K562 (cell line): ENCODE measurements at regions not wholly inside any gene's neighbourhood (a gene's known extent, or its start where the extent isn't known, plus 50 kb on each side); places are given as distances from the start of the nearest gene placed in this dataset.

Experiments
- AFF1 ChIP-seq, 2 experiments: fragments of 450-650 bp; IDR thresholded peaks; 2 replicates each; pipeline ENCODE4 v1.6.1; 2018; ENCODE audit warnings: mild to moderate bottlenecking in 2 of 2, low read depth in 1 of 2; ENCODE audit not compliant: partially characterized antibody in 2 of 2
- ARID3A ChIP-seq: IDR thresholded peaks from 2 replicates; pipeline ENCODE4 v1.6.1; 2012; ENCODE audit warnings: low read depth, low read length, improper control_type of control experiment, borderline replicate concordance
- CBFA2T2 ChIP-seq: fragments of 450-650 bp; conservative IDR thresholded peaks from 2 replicates; pipeline ENCODE4 v1.6.1; 2017; ENCODE audit warnings: mild to moderate bottlenecking
- DPF2 ChIP-seq: fragments of 450-650 bp; IDR thresholded peaks from 2 replicates; pipeline ENCODE4 v1.6.1; 2016
- EP400 ChIP-seq: fragments of 450-650 bp; IDR thresholded peaks from 2 replicates; pipeline ENCODE4 v1.6.1; 2017; ENCODE audit warnings: antibody characterized with exemption, mild to moderate bottlenecking, moderate library complexity
- ETS2 ChIP-seq: IDR thresholded peaks from 2 replicates; pipeline ENCODE4 v1.6.1; 2016; ENCODE audit warnings: borderline replicate concordance, missing genetic modification characterization, mild to moderate bottlenecking, moderate library complexity, missing compliant biosample characterization; ENCODE audit not compliant: poor library complexity, severe bottlenecking
- HBP1 ChIP-seq: fragments of 450-650 bp; formaldehyde crosslinking; IDR thresholded peaks from 2 replicates; pipeline ENCODE4 v1.4.0; 2022; ENCODE audit warnings: missing genetic modification characterization
- IFI16 ChIP-seq: fragments of 250-450 bp; sonication (Bioruptor Pico); IDR thresholded peaks from 2 replicates; pipeline ENCODE4 v2.1.2; 2022; ENCODE audit warnings: mild to moderate bottlenecking, inconsistent platforms
- LEF1 ChIP-seq: fragments of 450-650 bp; IDR thresholded peaks from 2 replicates; pipeline ENCODE4 v1.6.1; 2016; ENCODE audit warnings: mild to moderate bottlenecking
- MAFF ChIP-seq: IDR thresholded peaks from 2 replicates; pipeline ENCODE4 v1.6.1; 2012; ENCODE audit warnings: low read length, improper control_type of control experiment
- MAZ ChIP-seq, 2 experiments: fragments of 450-650 bp in 1 of 2; sonication (generic) in 1 of 2; formaldehyde crosslinking; IDR thresholded peaks in 1 of 2; conservative IDR thresholded peaks in 1 of 2; 2 replicates each; pipeline versions ENCODE4 v1.4.0 to v1.5.0; 2020; ENCODE audit warnings: mild to moderate bottlenecking in 1 of 2, missing genetic modification reagents in 1 of 2
- NKRF ChIP-seq: fragments of 450-650 bp; IDR thresholded peaks from 2 replicates; pipeline ENCODE4 v1.6.1; 2016; ENCODE audit warnings: borderline replicate concordance
- RBM17 ChIP-seq: fragments of 200-400 bp; formaldehyde crosslinking; IDR thresholded peaks from 2 replicates; pipeline ENCODE4 v1.6.1; 2017; ENCODE audit warnings: low read depth, mild to moderate bottlenecking, low read length, borderline replicate concordance
- SMAD4 ChIP-seq: fragments of 250-450 bp; sonication (Bioruptor Pico); conservative IDR thresholded peaks from 2 replicates; pipeline ENCODE4 v1.8.0; 2021; ENCODE audit warnings: inconsistent platforms, mild to moderate bottlenecking, moderate library complexity
- THRB ChIP-seq: fragments of 450-650 bp; formaldehyde crosslinking; conservative IDR thresholded peaks from 2 replicates; pipeline ENCODE4 v1.4.0; 2022; ENCODE audit warnings: mild to moderate bottlenecking, missing genetic modification characterization
- ZKSCAN8 ChIP-seq: fragments of 200-800 bp; sonication (Bioruptor generic); IDR thresholded peaks from 2 replicates; pipeline ENCODE4 v1.6.1; 2016; ENCODE audit warnings: missing genetic modification characterization, missing compliant biosample characterization

GRCh38 chr6:146896062-146896813 lies 297.5 kb downstream of the ADGB start (continued):
- TF ChIP-seq SMAD4 (peak; percentile 51), CBFA2T2 (peak; percentile 67), ETS2 (tag) (no peak), ARID3A (peak; percentile 74; the same call in 1 of the 2 replicates), EP400 (no peak), AFF1 (IDR thresholded peaks at IDR 0.05; ENCODE audit: low read depth in 1 of 2, partially characterized antibody in 2 of 2) (peak; percentile 35 to 89), DPF2 (peak; percentile 86), MAZ (CRISPR knock-in tag; conservative IDR thresholded peaks at IDR 0.05 in 1 of 2, IDR thresholded peaks at IDR 0.05 in 1 of 2) (peak in 1 of 2 experiments; percentile 47; a peak in 3 of 4 replicates), THRB (CRISPR knock-in tag) (peak; percentile 76), IFI16 (CRISPR knock-in tag) (peak; percentile 26; the same call in 1 of the 2 replicates), LEF1 (peak; percentile 61; the same call in 1 of the 2 replicates), MAFF (peak; percentile 6; the same call in 1 of the 2 replicates), HBP1 (CRISPR knock-in tag) (peak; percentile 89; the same call in 1 of the 2 replicates), RBM17 (no peak), ZKSCAN8 (0 out of 2 replicates have a peak, but pooled peaks have one; percentile 55), NKRF (no peak)
